ENCODE measurements at regions not wholly inside any gene's neighbourhood (a gene's known extent, or its start where the extent isn't known, plus 50 kb on each side); places are given as distances from the start of the nearest gene placed in this dataset.
"Not testable (repeated sequence)": the region's sequence is repeated elsewhere in the genome, so short reads cannot be mapped to it uniquely, and the experiment has no call there.

- Histone ChIP-seq H3K27ac (ENCODE audit: low read depth in 1 of 2, low read length in 1 of 2) (no peak overlapping the region), H3K4me3 (ENCODE audit: low read length in 2 of 2) (no peak overlapping the region), H3K27me3 (ENCODE audit: control insufficient read depth in 2 of 2, insufficient read depth in 1 of 2, low read length in 1 of 2) (no peaks in the 10 kb centered on the region), H3K36me3 (ENCODE audit: control insufficient read depth in 2 of 2, insufficient read depth in 2 of 2, low read length in 1 of 2) (no peaks in the 10 kb centered on the region), H3K4me1 (ENCODE audit: control insufficient read depth in 2 of 2, insufficient read depth in 2 of 2, low read length in 2 of 2) (no peaks in the 10 kb centered on the region), H3K9me3 (ENCODE audit: control insufficient read depth in 2 of 2, insufficient read depth in 1 of 2, low read length in 1 of 2) (peaks cover 0 to 5% of the 10 kb centered on the region in 2 donors)
- peak in 2 of 9 donors; percentile 5 to 16 for DNase-seq (ENCODE audit: low read depth in 6 of 9, low spot score in 9 of 9)
- 97% methylated on average over 2 of the region's 2 CpGs for WGBS
Measured at GRCh38 chr3:31106204-31106603, 211.7 kb upstream of the GADL1 start.

DNA sequence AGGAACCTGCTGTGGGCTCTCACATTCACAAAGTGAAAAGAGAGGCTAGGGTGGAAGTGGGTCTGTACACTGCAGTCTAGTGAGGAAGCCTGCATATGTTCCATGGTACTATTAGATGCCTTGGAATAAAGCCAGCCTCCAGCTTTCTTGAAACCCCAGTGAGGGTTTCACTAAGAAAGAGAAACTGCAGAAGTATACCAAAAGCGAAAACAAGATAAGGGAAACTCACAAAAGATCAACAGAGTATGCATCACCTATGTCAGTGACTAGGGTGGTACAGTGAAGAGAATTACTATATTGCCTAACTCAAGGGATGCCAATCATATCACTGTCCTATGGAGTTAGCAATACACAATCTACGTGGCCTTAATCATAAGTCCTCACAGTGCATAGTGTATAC, 212.5 kb upstream of the GADL1 start:
- Histone ChIP-seq H3K4me1 (ENCODE audit: control insufficient read depth in 2 of 2, insufficient read depth in 2 of 2, low read length in 2 of 2) (no peaks in the 10 kb centered on the region), H3K4me3 (ENCODE audit: low read length in 2 of 2) (no peak overlapping the region), H3K27me3 (ENCODE audit: control insufficient read depth in 2 of 2, insufficient read depth in 1 of 2, low read length in 1 of 2) (no peaks in the 10 kb centered on the region), H3K36me3 (ENCODE audit: control insufficient read depth in 2 of 2, insufficient read depth in 2 of 2, low read length in 1 of 2) (no peaks in the 10 kb centered on the region), H3K27ac (ENCODE audit: low read depth in 1 of 2, low read length in 1 of 2) (no peak overlapping the region), H3K9me3 (ENCODE audit: control insufficient read depth in 2 of 2, insufficient read depth in 1 of 2, low read length in 1 of 2) (peaks cover 0 to 5% of the 10 kb centered on the region in 2 donors)
- DNase-seq (ENCODE audit: low read depth in 6 of 9, low spot score in 9 of 9), result peak in 1 of 9 donors; percentile 7
- WGBS, result 96% methylated on average over 2 of the region's 2 CpGs

GRCh38 chr3:31114929-31115283, 220.4 kb upstream of the GADL1 start:
- no peak overlapping the region for H3K27ac ChIP-seq (ENCODE audit: low read depth in 1 of 2, low read length in 1 of 2)
- no peaks in the 10 kb centered on the region for H3K27me3 ChIP-seq (ENCODE audit: control insufficient read depth in 2 of 2, insufficient read depth in 1 of 2, low read length in 1 of 2)
- H3K4me1 ChIP-seq (ENCODE audit: control insufficient read depth in 2 of 2, insufficient read depth in 2 of 2, low read length in 2 of 2), result no peaks in the 10 kb centered on the region
- no peak overlapping the region for H3K4me3 ChIP-seq (ENCODE audit: low read length in 2 of 2)
- WGBS, result 98% methylated on average over 1 of the region's 1 CpG
- no peaks in the 10 kb centered on the region for H3K9me3 ChIP-seq (ENCODE audit: control insufficient read depth in 2 of 2, insufficient read depth in 1 of 2, low read length in 1 of 2)
- DNase-seq (ENCODE audit: low read depth in 6 of 9, low spot score in 9 of 9), result no peak
- no peaks in the 10 kb centered on the region for H3K36me3 ChIP-seq (ENCODE audit: control insufficient read depth in 2 of 2, insufficient read depth in 2 of 2, low read length in 1 of 2)

GRCh38 chr3:31115531-31115930, 221.1 kb upstream of the GADL1 start:
- not testable (repeated sequence) for H3K27ac ChIP-seq (ENCODE audit: low read depth in 1 of 2, low read length in 1 of 2); H3K4me1 ChIP-seq (ENCODE audit: control insufficient read depth in 2 of 2, insufficient read depth in 2 of 2, low read length in 2 of 2); H3K27me3 ChIP-seq (ENCODE audit: control insufficient read depth in 2 of 2, insufficient read depth in 1 of 2, low read length in 1 of 2); H3K4me3 ChIP-seq (ENCODE audit: low read length in 2 of 2); H3K9me3 ChIP-seq (ENCODE audit: control insufficient read depth in 2 of 2, insufficient read depth in 1 of 2, low read length in 1 of 2); DNase-seq (ENCODE audit: low read depth in 6 of 9, low spot score in 9 of 9); H3K36me3 ChIP-seq (ENCODE audit: control insufficient read depth in 2 of 2, insufficient read depth in 2 of 2, low read length in 1 of 2)
- WGBS, result 97% methylated on average over 2 of the region's 2 CpGs

- H3K4me3 ChIP-seq (ENCODE audit: low read length in 2 of 2), result no peak overlapping the region
- no peaks in the 10 kb centered on the region for H3K27me3 ChIP-seq (ENCODE audit: control insufficient read depth in 2 of 2, insufficient read depth in 1 of 2, low read length in 1 of 2)
- no peak for DNase-seq (ENCODE audit: low read depth in 6 of 9, low spot score in 9 of 9)
- H3K27ac ChIP-seq (ENCODE audit: low read depth in 1 of 2, low read length in 1 of 2), result no peak overlapping the region
- H3K9me3 ChIP-seq (ENCODE audit: control insufficient read depth in 2 of 2, insufficient read depth in 1 of 2, low read length in 1 of 2), result no peaks in the 10 kb centered on the region
- 96% methylated on average over 2 of the region's 2 CpGs for WGBS
- H3K4me1 ChIP-seq (ENCODE audit: control insufficient read depth in 2 of 2, insufficient read depth in 2 of 2, low read length in 2 of 2), result no peaks in the 10 kb centered on the region
- no peaks in the 10 kb centered on the region for H3K36me3 ChIP-seq (ENCODE audit: control insufficient read depth in 2 of 2, insufficient read depth in 2 of 2, low read length in 1 of 2)
Measured at GRCh38 chr3:31116651-31117050, 222.2 kb upstream of the GADL1 start.

DNA sequence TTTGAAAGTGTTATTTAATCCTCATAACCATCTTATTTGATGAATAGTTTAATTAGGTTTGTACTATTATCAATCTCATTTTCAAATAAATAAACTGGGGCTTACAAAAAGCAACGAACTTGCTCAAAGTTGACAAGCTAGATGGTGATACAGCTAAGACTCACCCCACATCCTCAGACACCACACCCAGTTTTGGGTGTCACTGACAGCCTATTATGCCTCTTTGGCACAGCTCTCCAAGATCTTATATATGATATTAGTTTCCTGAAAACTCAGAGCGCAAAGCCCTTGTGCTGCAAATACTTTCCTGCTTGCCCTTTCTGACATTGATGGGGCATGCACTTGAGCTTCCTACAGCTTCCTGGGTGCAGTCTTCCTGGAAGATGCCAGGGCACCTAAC, 223.4 kb upstream of the GADL1 start:
- WGBS, result 96% methylated on average over 2 of the region's 2 CpGs
- Histone ChIP-seq H3K4me3 (ENCODE audit: low read length in 2 of 2) (no peak overlapping the region), H3K4me1 (ENCODE audit: control insufficient read depth in 2 of 2, insufficient read depth in 2 of 2, low read length in 2 of 2) (no peaks in the 10 kb centered on the region), H3K9me3 (ENCODE audit: control insufficient read depth in 2 of 2, insufficient read depth in 1 of 2, low read length in 1 of 2) (no peaks in the 10 kb centered on the region), H3K27me3 (ENCODE audit: control insufficient read depth in 2 of 2, insufficient read depth in 1 of 2, low read length in 1 of 2) (no peaks in the 10 kb centered on the region), H3K27ac (ENCODE audit: low read depth in 1 of 2, low read length in 1 of 2) (no peak overlapping the region), H3K36me3 (ENCODE audit: control insufficient read depth in 2 of 2, insufficient read depth in 2 of 2, low read length in 1 of 2) (no peaks in the 10 kb centered on the region)
- DNase-seq (ENCODE audit: low read depth in 6 of 9, low spot score in 9 of 9), result no peak

- Histone ChIP-seq H3K36me3 (ENCODE audit: control insufficient read depth in 2 of 2, insufficient read depth in 2 of 2, low read length in 1 of 2) (no peaks in the 10 kb centered on the region), H3K9me3 (ENCODE audit: control insufficient read depth in 2 of 2, insufficient read depth in 1 of 2, low read length in 1 of 2) (peaks cover 0 to 3% of the 10 kb centered on the region in 2 donors), H3K4me3 (ENCODE audit: low read length in 2 of 2) (no peak overlapping the region), H3K27ac (ENCODE audit: low read depth in 1 of 2, low read length in 1 of 2) (no peak overlapping the region), H3K27me3 (ENCODE audit: control insufficient read depth in 2 of 2, insufficient read depth in 1 of 2, low read length in 1 of 2) (no peaks in the 10 kb centered on the region), H3K4me1 (ENCODE audit: control insufficient read depth in 2 of 2, insufficient read depth in 2 of 2, low read length in 2 of 2) (no peaks in the 10 kb centered on the region)
- DNase-seq (ENCODE audit: low read depth in 6 of 9, low spot score in 9 of 9), result no peak
- 89% methylated on average over 1 of the region's 1 CpG for WGBS
Measured at GRCh38 chr3:31124373-31124772, 229.9 kb upstream of the GADL1 start.

GRCh38 chr3:31125413-31126020, 231.1 kb upstream of the GADL1 start:
- Histone ChIP-seq H3K4me3 (ENCODE audit: low read length in 2 of 2) (no peak overlapping the region), H3K4me1 (ENCODE audit: control insufficient read depth in 2 of 2, insufficient read depth in 2 of 2, low read length in 2 of 2) (no peaks in the 10 kb centered on the region), H3K27ac (ENCODE audit: low read depth in 1 of 2, low read length in 1 of 2) (no peak overlapping the region), H3K27me3 (ENCODE audit: control insufficient read depth in 2 of 2, insufficient read depth in 1 of 2, low read length in 1 of 2) (no peaks in the 10 kb centered on the region), H3K9me3 (ENCODE audit: control insufficient read depth in 2 of 2, insufficient read depth in 1 of 2, low read length in 1 of 2) (peaks cover 0 to 3% of the 10 kb centered on the region in 2 donors), H3K36me3 (ENCODE audit: control insufficient read depth in 2 of 2, insufficient read depth in 2 of 2, low read length in 1 of 2) (no peaks in the 10 kb centered on the region)
- DNase-seq (ENCODE audit: low read depth in 6 of 9, low spot score in 9 of 9), result no peak
- 97% methylated on average over 4 of the region's 4 CpGs for WGBS

DNA sequence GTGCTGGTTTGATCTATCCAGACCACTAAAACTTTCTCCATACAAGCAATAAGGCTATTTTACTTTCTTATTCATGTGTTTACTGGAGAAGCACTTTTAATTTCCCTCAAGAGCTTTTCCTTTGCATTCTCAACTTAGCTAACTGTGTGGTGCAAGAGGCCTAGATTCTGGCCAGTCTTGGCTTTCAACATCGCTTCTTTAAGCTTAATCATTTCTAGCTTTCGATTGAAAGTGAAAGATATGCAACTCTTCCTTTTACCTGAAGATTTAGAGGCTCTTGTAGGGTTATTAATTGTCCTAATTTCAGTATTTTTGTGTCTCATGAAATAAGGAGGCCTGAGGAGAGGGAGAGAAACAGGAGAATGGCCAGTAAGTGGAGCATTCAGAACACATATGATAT, 234.8 kb upstream of the GADL1 start:
- no peaks in the 10 kb centered on the region for H3K36me3 ChIP-seq (ENCODE audit: control insufficient read depth in 2 of 2, insufficient read depth in 2 of 2, low read length in 1 of 2)
- no peaks in the 10 kb centered on the region for H3K4me1 ChIP-seq (ENCODE audit: control insufficient read depth in 2 of 2, insufficient read depth in 2 of 2, low read length in 2 of 2)
- H3K9me3 ChIP-seq (ENCODE audit: control insufficient read depth in 2 of 2, insufficient read depth in 1 of 2, low read length in 1 of 2), result peaks cover 0 to 3% of the 10 kb centered on the region in 2 donors
- no peak for DNase-seq (ENCODE audit: low read depth in 6 of 9, low spot score in 9 of 9)
- no peak overlapping the region for H3K4me3 ChIP-seq (ENCODE audit: low read length in 2 of 2)
- no peak overlapping the region for H3K27ac ChIP-seq (ENCODE audit: low read depth in 1 of 2, low read length in 1 of 2)
- WGBS, result 94% methylated on average over 2 of the region's 2 CpGs
- no peaks in the 10 kb centered on the region for H3K27me3 ChIP-seq (ENCODE audit: control insufficient read depth in 2 of 2, insufficient read depth in 1 of 2, low read length in 1 of 2)
